NCI-H2196 treated with DMSO at 0.1 percent for 48 hours (cell line): ENCODE measurements at regions not wholly inside any gene's neighbourhood (a gene's known extent, or its start where the extent isn't known, plus 50 kb on each side); places are given as distances from the start of the nearest gene placed in this dataset.
"Not testable (repeated sequence)": the region's sequence is repeated elsewhere in the genome, so short reads cannot be mapped to it uniquely, and the experiment has no call there.

Experiments
- DNase-seq: peaks from one replicate; lab custom pipeline; 2025; ENCODE audit not compliant: unreplicated experiment; lab: John Stamatoyannopoulos, UW

GRCh38 chrY:7588176-7588575, 676.6 kb upstream of the AMELY start:
- not testable (repeated sequence) for DNase-seq

- no peak for DNase-seq
Measured at GRCh38 chrY:7562541-7562940, 651.0 kb upstream of the AMELY start.

GRCh38 chrY:7557675-7558074, 646.1 kb upstream of the AMELY start:
- no peak for DNase-seq

GRCh38 chrY:7555006-7555405, 643.5 kb upstream of the AMELY start:
- DNase-seq: no peak

GRCh38 chrY:7545060-7545459, 633.5 kb upstream of the AMELY start:
- DNase-seq: no peak

- no peak for DNase-seq
Measured at GRCh38 chrY:7544172-7544770, 632.7 kb upstream of the AMELY start.

- no peak for DNase-seq
Measured at GRCh38 chrY:7543506-7543905, 632.0 kb upstream of the AMELY start.

GRCh38 chrY:7542256-7542858, 630.8 kb upstream of the AMELY start:
- DNase-seq: no peak

GRCh38 chrY:7529396-7529795, 617.8 kb upstream of the AMELY start:
- no peak for DNase-seq

- DNase-seq: not testable (repeated sequence)
Measured at GRCh38 chrY:7527568-7527967, 616.0 kb upstream of the AMELY start.

- no peak for DNase-seq
Measured at GRCh38 chrY:7518387-7518786, 606.8 kb upstream of the AMELY start.

- no peak for DNase-seq
Measured at GRCh38 chrY:7516268-7516667, 604.7 kb upstream of the AMELY start.

GRCh38 chrY:7515812-7516211, 604.3 kb upstream of the AMELY start:
- no peak for DNase-seq

GRCh38 chrY:7502896-7503295, 591.3 kb upstream of the AMELY start:
- no peak for DNase-seq

- no peak for DNase-seq
Measured at GRCh38 chrY:7501236-7501635, 589.7 kb upstream of the AMELY start.

- DNase-seq: no peak
Measured at GRCh38 chrY:7496001-7496400, 584.4 kb upstream of the AMELY start.

- DNase-seq: not testable (repeated sequence)
Measured at GRCh38 chrY:7484455-7485285, 573.1 kb upstream of the AMELY start.

GRCh38 chrY:7471976-7472375, 560.4 kb upstream of the AMELY start:
- DNase-seq: no peak

GRCh38 chrY:7470037-7470436, 558.5 kb upstream of the AMELY start:
- DNase-seq: no peak

- no peak for DNase-seq
Measured at GRCh38 chrY:7468951-7469745, 557.6 kb upstream of the AMELY start.

- no peak for DNase-seq
Measured at GRCh38 chrY:7467796-7468520, 556.4 kb upstream of the AMELY start.
